ENCODE measurements at regions not wholly inside any gene's neighbourhood (a gene's known extent, or its start where the extent isn't known, plus 50 kb on each side); places are given as distances from the start of the nearest gene placed in this dataset.

DNA sequence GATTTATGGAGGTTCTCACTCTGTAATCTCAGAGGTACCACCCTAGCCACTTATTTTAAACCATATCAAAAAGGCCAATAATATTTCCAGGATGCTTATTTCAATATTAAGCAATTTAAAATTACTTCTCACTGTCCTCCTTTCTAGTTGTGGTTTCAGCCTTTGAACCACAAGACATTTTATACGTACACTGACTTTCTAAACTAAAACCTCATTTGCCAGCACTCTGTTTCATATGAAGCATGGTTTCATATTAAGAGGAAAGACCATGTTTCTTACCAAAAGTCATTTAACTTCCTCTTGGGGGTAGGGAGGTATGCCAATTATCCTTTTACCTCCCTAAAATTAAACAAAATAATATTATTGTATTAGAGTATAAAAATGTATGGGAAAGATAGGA lies 399.8 kb downstream of the CDH7 start:
- Histone ChIP-seq H3K27ac (no peak overlapping the region), H3K36me3 (no peaks in the 10 kb centered on the region), H3K4me3 (no peak overlapping the region), H3K9me3 (ENCODE audit: low read depth) (no peaks in the 10 kb centered on the region), H3K4me1 (ENCODE audit: low read depth) (no peaks in the 10 kb centered on the region), H3K27me3 (no peaks in the 10 kb centered on the region)
- no peak for DNase-seq (ENCODE audit: low read depth in 1 of 2, low spot score in 1 of 2)
- TF ChIP-seq, protein P1, sequence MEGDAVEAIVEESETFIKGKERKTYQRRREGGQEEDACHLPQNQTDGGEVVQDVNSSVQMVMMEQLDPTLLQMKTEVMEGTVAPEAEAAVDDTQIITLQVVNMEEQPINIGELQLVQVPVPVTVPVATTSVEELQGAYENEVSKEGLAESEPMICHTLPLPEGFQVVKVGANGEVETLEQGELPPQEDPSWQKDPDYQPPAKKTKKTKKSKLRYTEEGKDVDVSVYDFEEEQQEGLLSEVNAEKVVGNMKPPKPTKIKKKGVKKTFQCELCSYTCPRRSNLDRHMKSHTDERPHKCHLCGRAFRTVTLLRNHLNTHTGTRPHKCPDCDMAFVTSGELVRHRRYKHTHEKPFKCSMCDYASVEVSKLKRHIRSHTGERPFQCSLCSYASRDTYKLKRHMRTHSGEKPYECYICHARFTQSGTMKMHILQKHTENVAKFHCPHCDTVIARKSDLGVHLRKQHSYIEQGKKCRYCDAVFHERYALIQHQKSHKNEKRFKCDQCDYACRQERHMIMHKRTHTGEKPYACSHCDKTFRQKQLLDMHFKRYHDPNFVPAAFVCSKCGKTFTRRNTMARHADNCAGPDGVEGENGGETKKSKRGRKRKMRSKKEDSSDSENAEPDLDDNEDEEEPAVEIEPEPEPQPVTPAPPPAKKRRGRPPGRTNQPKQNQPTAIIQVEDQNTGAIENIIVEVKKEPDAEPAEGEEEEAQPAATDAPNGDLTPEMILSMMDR (IDR thresholded peaks at IDR 0.05; ENCODE audit: low read depth, low read length): no peak

DNA sequence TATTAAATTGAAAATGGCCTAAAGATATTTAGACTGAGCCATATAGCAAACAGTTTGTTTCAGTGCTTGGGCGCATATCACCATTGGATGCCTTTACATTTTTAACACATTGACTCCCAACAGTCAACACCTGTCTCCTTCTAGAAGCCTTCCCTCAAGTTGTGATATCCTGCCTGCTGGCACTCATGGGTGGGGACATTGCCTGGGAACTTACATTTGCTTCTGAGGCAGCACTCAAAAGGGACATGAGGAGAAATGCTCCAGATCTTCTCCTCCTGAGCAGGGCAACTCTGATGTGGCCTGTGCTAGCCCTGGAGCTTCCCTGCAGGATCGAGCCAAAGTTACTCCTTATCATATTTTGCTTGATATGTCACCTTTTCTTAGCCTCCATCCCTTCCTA lies 392.2 kb downstream of the CDH7 start:
- H3K27ac ChIP-seq: no peak overlapping the region
- no peaks in the 10 kb centered on the region for H3K4me1 ChIP-seq (ENCODE audit: low read depth)
- DNase-seq (ENCODE audit: low read depth in 1 of 2, low spot score in 1 of 2): no peak
- TF ChIP-seq, protein P1 (IDR thresholded peaks at IDR 0.05; ENCODE audit: low read depth, low read length): no peak
- no peak overlapping the region for H3K4me3 ChIP-seq
- no peaks in the 10 kb centered on the region for H3K27me3 ChIP-seq
- no peaks in the 10 kb centered on the region for H3K9me3 ChIP-seq (ENCODE audit: low read depth)
- H3K36me3 ChIP-seq: no peaks in the 10 kb centered on the region

DNA sequence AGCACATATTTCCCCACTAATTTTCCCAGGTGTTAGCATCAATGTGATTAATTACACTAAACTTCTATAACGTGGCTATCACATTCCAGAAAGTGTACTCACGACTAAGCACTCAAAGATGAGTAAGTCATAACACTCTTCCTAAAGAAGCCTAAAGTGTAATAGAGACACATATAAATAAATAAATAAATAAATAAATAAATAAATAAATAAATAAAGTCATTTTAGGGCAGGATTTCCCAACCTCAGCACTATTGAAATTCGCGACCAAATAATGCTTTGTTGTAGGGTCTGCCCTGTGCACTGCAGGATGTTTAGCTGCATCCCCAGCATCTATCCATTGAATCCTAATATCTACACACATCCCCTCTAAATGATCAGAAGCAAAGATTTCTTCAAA lies 390.9 kb downstream of the CDH7 start:
- Histone ChIP-seq H3K27me3 (no peaks in the 10 kb centered on the region), H3K9me3 (ENCODE audit: low read depth) (no peaks in the 10 kb centered on the region), H3K4me3 (no peak overlapping the region), H3K36me3 (no peaks in the 10 kb centered on the region), H3K4me1 (ENCODE audit: low read depth) (no peaks in the 10 kb centered on the region), H3K27ac (no peak overlapping the region)
- TF ChIP-seq, protein P1 (IDR thresholded peaks at IDR 0.05; ENCODE audit: low read depth, low read length): no peak
- DNase-seq (ENCODE audit: low read depth in 1 of 2, low spot score in 1 of 2): no peak

DNA sequence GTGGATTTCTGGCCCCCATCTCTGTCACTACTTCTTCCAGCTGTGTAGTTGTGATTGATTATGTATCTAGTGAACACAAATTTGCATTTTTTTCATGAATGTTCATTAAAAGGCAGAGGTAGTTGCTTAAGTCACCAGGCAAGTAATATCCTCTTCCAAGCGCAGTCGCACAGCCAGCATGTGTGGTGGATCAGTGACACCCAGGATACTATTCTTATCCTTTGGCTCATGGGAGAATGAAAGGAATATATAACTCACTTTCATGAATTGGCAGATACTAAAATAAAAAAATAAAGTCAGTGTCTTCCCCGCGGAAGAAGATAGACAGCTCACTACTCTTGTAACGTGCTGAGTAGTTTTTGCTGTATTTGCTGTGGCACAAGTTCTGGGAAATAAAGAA lies 387.8 kb downstream of the CDH7 start:
- H3K36me3 ChIP-seq: no peaks in the 10 kb centered on the region
- no peak overlapping the region for H3K4me3 ChIP-seq
- H3K9me3 ChIP-seq (ENCODE audit: low read depth): no peaks in the 10 kb centered on the region
- H3K4me1 ChIP-seq (ENCODE audit: low read depth): no peaks in the 10 kb centered on the region
- H3K27ac ChIP-seq: no peak overlapping the region
- no peaks in the 10 kb centered on the region for H3K27me3 ChIP-seq
- no peak for DNase-seq (ENCODE audit: low read depth in 1 of 2, low spot score in 1 of 2)
- TF ChIP-seq, protein P1 (IDR thresholded peaks at IDR 0.05; ENCODE audit: low read depth, low read length): no peak

DNA sequence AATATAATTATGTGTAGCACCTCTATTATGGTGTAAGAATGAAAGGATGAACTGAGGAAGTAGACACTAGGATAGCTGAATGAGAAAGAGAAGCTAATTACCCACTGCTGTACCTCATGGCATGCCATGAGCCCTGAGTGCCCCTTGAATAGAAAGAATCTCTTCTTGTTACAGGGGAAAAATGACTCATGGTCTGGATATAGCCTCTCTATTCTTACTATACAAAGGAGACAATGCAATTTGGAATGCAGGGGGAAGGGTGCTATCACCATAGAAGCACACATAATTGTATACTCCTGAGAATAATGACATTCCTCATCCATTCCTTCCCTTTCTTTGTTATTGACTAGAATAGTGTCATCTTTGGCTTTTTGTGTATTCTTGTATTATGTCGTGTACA lies 385.2 kb downstream of the CDH7 start:
- H3K27ac ChIP-seq: no peak overlapping the region
- TF ChIP-seq, protein P1 (IDR thresholded peaks at IDR 0.05; ENCODE audit: low read depth, low read length): no peak

DNA sequence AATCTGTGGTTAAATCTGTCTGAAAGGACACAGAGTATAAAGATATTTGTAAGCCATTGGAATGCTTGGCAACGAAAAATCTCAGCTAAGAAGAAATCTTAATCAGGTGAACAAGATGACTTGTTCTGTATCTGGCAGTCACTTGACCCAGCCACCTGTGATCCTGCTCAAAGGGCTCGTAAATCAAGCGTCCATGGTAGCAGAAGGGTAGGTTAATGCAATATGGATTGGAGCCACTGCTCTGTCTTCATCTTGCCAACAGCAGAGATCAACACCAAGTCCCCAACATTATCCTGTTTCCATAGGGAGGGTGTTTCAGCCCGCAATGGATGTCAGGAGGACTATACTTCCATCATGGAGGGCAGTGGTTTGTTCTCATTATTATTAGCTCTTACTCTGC lies 378.4 kb downstream of the CDH7 start:
- Histone ChIP-seq H3K27ac (no peak overlapping the region), H3K4me1 (ENCODE audit: low read depth) (no peaks in the 10 kb centered on the region), H3K4me3 (no peak overlapping the region), H3K27me3 (no peaks in the 10 kb centered on the region), H3K9me3 (ENCODE audit: low read depth) (no peaks in the 10 kb centered on the region), H3K36me3 (no peaks in the 10 kb centered on the region)
- TF ChIP-seq, protein P1 (IDR thresholded peaks at IDR 0.05; ENCODE audit: low read depth, low read length): no peak
- no peak for DNase-seq (ENCODE audit: low read depth in 1 of 2, low spot score in 1 of 2)

More for the DNA sequence above, 385.2 kb downstream of the CDH7 start:
- no peaks in the 10 kb centered on the region for H3K4me1 ChIP-seq (ENCODE audit: low read depth)
- peak in 1 of 2 donors; percentile 33 for DNase-seq (ENCODE audit: low read depth in 1 of 2, low spot score in 1 of 2)
- no peaks in the 10 kb centered on the region for H3K9me3 ChIP-seq (ENCODE audit: low read depth)
- no peaks in the 10 kb centered on the region for H3K27me3 ChIP-seq
- no peaks in the 10 kb centered on the region for H3K36me3 ChIP-seq
- no peak overlapping the region for H3K4me3 ChIP-seq
